Cardiac muscle cell (in vitro differentiated cells and primary cell): ENCODE measurements at regions not wholly inside any gene's neighbourhood (a gene's known extent, or its start where the extent isn't known, plus 50 kb on each side); places are given as distances from the start of the nearest gene placed in this dataset.
"Not testable (repeated sequence)": the region's sequence is repeated elsewhere in the genome, so short reads cannot be mapped to it uniquely, and the experiment has no call there.

Source experiments
- DNase-seq, 2 donors: peaks; one replicate each; pipeline versions ENCODE4 v3.0.0 to v3.0.0-alpha.2; 2010 to 2017; ENCODE audit warnings: low read depth in 1 of 2, low spot score in 1 of 2
- H3K27ac ChIP-seq: fragments of 200-600 bp; sonication (generic); 2 replicates; pipeline ENCODE4 v1.5.1; 2016
- H3K27me3 ChIP-seq: fragments of 200-600 bp; sonication (generic); 2 replicates; pipeline ENCODE4 v1.6.0; 2016; ENCODE audit warnings: control low read depth
- H3K36me3 ChIP-seq: fragments of 200-600 bp; sonication (generic); 2 replicates; pipeline ENCODE4 v1.5.1; 2016; ENCODE audit warnings: control low read depth
- H3K4me1 ChIP-seq: fragments of 200-600 bp; sonication (generic); 2 replicates; pipeline ENCODE4 v1.8.1; 2017; ENCODE audit warnings: low read depth, mild to moderate bottlenecking, mixed run types
- H3K4me3 ChIP-seq: fragments of 200-600 bp; sonication (generic); 2 replicates; pipeline ENCODE4 v1.5.1; 2016; ENCODE audit warnings: mild to moderate bottlenecking
- H3K9me3 ChIP-seq: fragments of 200-600 bp; sonication (generic); 2 replicates; pipeline ENCODE4 v1.5.1; 2017; ENCODE audit warnings: low read depth, mild to moderate bottlenecking, control low read depth
- TF ChIP-seq, protein P1 (sequence below): IDR thresholded peaks from 2 replicates; pipeline ENCODE4 v1.5.1; 2012; ENCODE audit warnings: low read depth, mild to moderate bottlenecking, low read length

- TF ChIP-seq, protein P1, sequence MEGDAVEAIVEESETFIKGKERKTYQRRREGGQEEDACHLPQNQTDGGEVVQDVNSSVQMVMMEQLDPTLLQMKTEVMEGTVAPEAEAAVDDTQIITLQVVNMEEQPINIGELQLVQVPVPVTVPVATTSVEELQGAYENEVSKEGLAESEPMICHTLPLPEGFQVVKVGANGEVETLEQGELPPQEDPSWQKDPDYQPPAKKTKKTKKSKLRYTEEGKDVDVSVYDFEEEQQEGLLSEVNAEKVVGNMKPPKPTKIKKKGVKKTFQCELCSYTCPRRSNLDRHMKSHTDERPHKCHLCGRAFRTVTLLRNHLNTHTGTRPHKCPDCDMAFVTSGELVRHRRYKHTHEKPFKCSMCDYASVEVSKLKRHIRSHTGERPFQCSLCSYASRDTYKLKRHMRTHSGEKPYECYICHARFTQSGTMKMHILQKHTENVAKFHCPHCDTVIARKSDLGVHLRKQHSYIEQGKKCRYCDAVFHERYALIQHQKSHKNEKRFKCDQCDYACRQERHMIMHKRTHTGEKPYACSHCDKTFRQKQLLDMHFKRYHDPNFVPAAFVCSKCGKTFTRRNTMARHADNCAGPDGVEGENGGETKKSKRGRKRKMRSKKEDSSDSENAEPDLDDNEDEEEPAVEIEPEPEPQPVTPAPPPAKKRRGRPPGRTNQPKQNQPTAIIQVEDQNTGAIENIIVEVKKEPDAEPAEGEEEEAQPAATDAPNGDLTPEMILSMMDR: no peak
- H3K4me3 ChIP-seq: no peak overlapping the region
- no peaks in the 10 kb centered on the region for H3K27me3 ChIP-seq
- no peaks in the 10 kb centered on the region for H3K9me3 ChIP-seq
- peaks cover under 1% of the 10 kb centered on the region for H3K4me1 ChIP-seq
- no peak for DNase-seq
- H3K27ac ChIP-seq: no peak overlapping the region
- H3K36me3 ChIP-seq: no peaks in the 10 kb centered on the region
These were observed 362.5 kb downstream of the RAB38 start for GRCh38 chr11:87812571-87813365.

- H3K9me3 ChIP-seq: no peaks in the 10 kb centered on the region
- H3K4me3 ChIP-seq: no peak overlapping the region
- TF ChIP-seq, protein P1: no peak
- H3K4me1 ChIP-seq: peaks cover 6% of the 10 kb centered on the region
- H3K27ac ChIP-seq: no peak overlapping the region
- DNase-seq: no peak
- no peaks in the 10 kb centered on the region for H3K36me3 ChIP-seq
- no peaks in the 10 kb centered on the region for H3K27me3 ChIP-seq
These were observed 364.8 kb downstream of the RAB38 start for GRCh38 chr11:87810486-87810885.

DNA sequence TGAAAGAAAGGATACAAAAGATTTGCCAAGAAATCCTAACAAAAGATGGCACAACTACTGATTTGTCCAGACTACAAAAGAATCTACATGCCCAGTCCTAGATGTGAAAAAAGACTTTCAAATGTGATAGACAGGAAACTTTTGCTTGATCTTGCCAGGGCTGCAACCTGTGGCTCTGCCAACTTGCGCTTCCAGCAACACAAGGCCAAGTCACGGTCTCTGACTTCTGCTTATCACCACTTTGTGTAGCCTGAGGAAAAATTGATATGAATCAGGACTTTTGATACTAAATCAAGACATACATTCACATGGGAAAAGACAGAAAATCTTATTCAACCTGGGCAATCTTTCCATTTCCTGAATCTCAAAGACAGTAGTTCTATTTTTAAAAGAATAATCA, 366.0 kb downstream of the RAB38 start:
- Histone ChIP-seq H3K27ac (no peak overlapping the region), H3K9me3 (no peaks in the 10 kb centered on the region), H3K4me3 (no peak overlapping the region), H3K27me3 (no peaks in the 10 kb centered on the region), H3K4me1 (peaks cover 6% of the 10 kb centered on the region), H3K36me3 (no peaks in the 10 kb centered on the region)
- TF ChIP-seq, protein P1: no peak
- no peak for DNase-seq

DNA sequence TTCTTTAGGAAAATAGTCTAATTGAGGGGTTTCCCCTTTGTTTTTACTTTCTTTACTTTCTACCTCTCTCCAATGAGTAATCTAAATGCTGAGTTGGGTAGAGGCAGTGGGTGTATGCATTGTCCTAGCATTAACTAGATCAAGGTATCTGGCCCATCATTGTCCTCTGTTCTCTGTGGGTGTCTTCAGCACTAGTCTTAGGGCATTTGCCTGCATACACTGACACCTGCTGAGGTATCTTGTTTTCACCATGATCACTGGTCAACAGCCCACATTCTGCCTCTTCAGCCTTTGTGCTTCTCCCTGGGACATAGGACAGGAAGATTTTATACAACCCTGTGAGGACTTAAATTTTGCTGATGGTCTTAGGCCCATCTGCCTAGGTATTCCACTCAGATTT, 371.1 kb downstream of the RAB38 start:
- no peaks in the 10 kb centered on the region for H3K27me3 ChIP-seq
- no peak overlapping the region for H3K27ac ChIP-seq
- TF ChIP-seq, protein P1: no peak
- no peaks in the 10 kb centered on the region for H3K36me3 ChIP-seq
- peaks cover 6% of the 10 kb centered on the region for H3K4me1 ChIP-seq
- no peak overlapping the region for H3K4me3 ChIP-seq
- no peaks in the 10 kb centered on the region for H3K9me3 ChIP-seq
- no peak for DNase-seq

- Histone ChIP-seq H3K9me3 (no peaks in the 10 kb centered on the region), H3K4me3 (no peak overlapping the region), H3K36me3 (no peaks in the 10 kb centered on the region), H3K27ac (no peak overlapping the region), H3K4me1 (peaks cover 6% of the 10 kb centered on the region), H3K27me3 (no peaks in the 10 kb centered on the region)
- TF ChIP-seq, protein P1: no peak
- DNase-seq: no peak
These were observed 371.5 kb downstream of the RAB38 start for GRCh38 chr11:87803748-87804147.

- H3K4me3 ChIP-seq, H3K27ac ChIP-seq, H3K4me1 ChIP-seq, H3K27me3 ChIP-seq, H3K9me3 ChIP-seq, DNase-seq, H3K36me3 ChIP-seq: not testable (repeated sequence)
These were observed 390.4 kb downstream of the RAB38 start for GRCh38 chr11:87784862-87785261.
